Spleen (tissue), 7 donors: ENCODE measurements at regions not wholly inside any gene's neighbourhood (a gene's known extent, or its start where the extent isn't known, plus 50 kb on each side); places are given as distances from the start of the nearest gene placed in this dataset.

Source experiments
- POLR2A ChIP-seq, 3 donors: fragments of 450-650 bp; IDR thresholded peaks; one replicate each; pipeline ENCODE4 v1.5.1; 2017; ENCODE audit warnings: antibody characterized with exemption in 3 of 3, mild to moderate bottlenecking in 1 of 3
- TF ChIP-seq, protein P1 (sequence below), 11 experiments: fragments of 200-600 bp in 7 of 11; fragments of 450-650 bp in 4 of 11; sonication (generic) in 4 of 11; IDR thresholded peaks in 8 of 11; conservative IDR thresholded peaks in 3 of 11; 1 replicate in 7 of 11; 2 replicates in 4 of 11; pipeline versions ENCODE4 v1.4.0 to v1.8.0; 2016 to 2021; ENCODE audit warnings: antibody characterized with exemption in 11 of 11, inconsistent platforms in 4 of 11, mild to moderate bottlenecking in 1 of 11
- donor health status: DM: no; HTN: no; CAD: no; lungs with moderate emphysema.
- donor health status: DM: no; HTN: no; CAD: no.
- donor health status: DM: no; HTN: no; CAD: no.

DNA sequence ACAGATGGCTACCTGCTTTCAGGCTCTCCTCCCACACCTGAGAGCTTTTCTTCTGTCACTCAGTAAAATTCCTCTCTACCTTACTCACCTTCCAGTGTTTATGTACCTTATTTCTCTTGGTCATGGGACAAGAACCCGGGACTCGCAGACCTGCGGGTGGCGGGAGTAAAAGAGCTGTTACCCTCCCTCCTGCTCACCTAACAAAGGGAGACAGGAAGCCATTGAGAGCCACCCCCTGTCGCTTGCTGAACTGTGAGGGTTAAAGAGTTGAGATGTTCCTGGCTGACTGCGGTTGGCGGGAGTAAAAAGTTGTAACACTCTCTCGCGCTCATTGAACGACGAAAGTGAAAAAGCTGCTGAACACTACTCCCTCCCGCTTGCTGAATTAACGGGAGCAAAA is 1935.1 kb upstream of the FLRT2 start:
- TF ChIP-seq POLR2A (IDR thresholded peaks at IDR 0.05): no peak
- TF ChIP-seq, protein P1, sequence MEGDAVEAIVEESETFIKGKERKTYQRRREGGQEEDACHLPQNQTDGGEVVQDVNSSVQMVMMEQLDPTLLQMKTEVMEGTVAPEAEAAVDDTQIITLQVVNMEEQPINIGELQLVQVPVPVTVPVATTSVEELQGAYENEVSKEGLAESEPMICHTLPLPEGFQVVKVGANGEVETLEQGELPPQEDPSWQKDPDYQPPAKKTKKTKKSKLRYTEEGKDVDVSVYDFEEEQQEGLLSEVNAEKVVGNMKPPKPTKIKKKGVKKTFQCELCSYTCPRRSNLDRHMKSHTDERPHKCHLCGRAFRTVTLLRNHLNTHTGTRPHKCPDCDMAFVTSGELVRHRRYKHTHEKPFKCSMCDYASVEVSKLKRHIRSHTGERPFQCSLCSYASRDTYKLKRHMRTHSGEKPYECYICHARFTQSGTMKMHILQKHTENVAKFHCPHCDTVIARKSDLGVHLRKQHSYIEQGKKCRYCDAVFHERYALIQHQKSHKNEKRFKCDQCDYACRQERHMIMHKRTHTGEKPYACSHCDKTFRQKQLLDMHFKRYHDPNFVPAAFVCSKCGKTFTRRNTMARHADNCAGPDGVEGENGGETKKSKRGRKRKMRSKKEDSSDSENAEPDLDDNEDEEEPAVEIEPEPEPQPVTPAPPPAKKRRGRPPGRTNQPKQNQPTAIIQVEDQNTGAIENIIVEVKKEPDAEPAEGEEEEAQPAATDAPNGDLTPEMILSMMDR (IDR thresholded peaks at IDR 0.05 in 8 of 11, conservative IDR thresholded peaks at IDR 0.05 in 3 of 11): no peak
